GM23338 (cell line): ENCODE measurements at regions not wholly inside any gene's neighbourhood (a gene's known extent, or its start where the extent isn't known, plus 50 kb on each side); places are given as distances from the start of the nearest gene placed in this dataset.
A peak's percentile ranks its signal among the peaks of the same experiment; 100 is the strongest.

ENCODE experiments used
- ATAC-seq: fragments of 200-7000 bp; cut with Tn5 transposase; 3 replicates; pipeline ENCODE4 v1.9.1; 2020
- DNase-seq: peaks from one replicate; pipeline ENCODE4 v3.0.0-alpha.2; 2015; ENCODE audit warnings: low spot score
- H2AFZ ChIP-seq: fragments of 200-600 bp; sonication (generic); 2 replicates; pipeline ENCODE4 v1.8.0; 2016; ENCODE audit warnings: antibody characterized with exemption, mild to moderate bottlenecking, moderate library complexity
- H3F3A ChIP-seq: fragments of 200-600 bp; sonication (generic); replicated peaks from 2 replicates; pipeline ENCODE4 v1.8.0; 2017; ENCODE audit warnings: antibody characterized with exemption, mixed run types, low read depth
- H3K27ac ChIP-seq: fragments of 200-600 bp; sonication (generic); 2 replicates; pipeline ENCODE4 v1.6.1; 2016; ENCODE audit warnings: low read depth
- H3K27me3 ChIP-seq: fragments of 200-600 bp; sonication (generic); 2 replicates; pipeline ENCODE4 v1.8.0; 2016; ENCODE audit warnings: mild to moderate bottlenecking, mixed run types, moderate library complexity; ENCODE audit not compliant: insufficient read depth
- H3K36me3 ChIP-seq: fragments of 200-600 bp; sonication (generic); 2 replicates; pipeline ENCODE4 v1.8.0; 2016; ENCODE audit warnings: mild to moderate bottlenecking; ENCODE audit not compliant: insufficient read depth
- H3K4me1 ChIP-seq: fragments of 200-600 bp; sonication (generic); 2 replicates; pipeline ENCODE4 v1.8.0; 2016; ENCODE audit warnings: mild to moderate bottlenecking, moderate library complexity; ENCODE audit not compliant: insufficient read depth
- H3K4me2 ChIP-seq: fragments of 200-600 bp; sonication (generic); 2 replicates; pipeline ENCODE4 v1.7.1; 2017; ENCODE audit warnings: mixed run types
- H3K4me3 ChIP-seq: fragments of 200-600 bp; sonication (generic); 2 replicates; pipeline ENCODE4 v1.6.1; 2016; ENCODE audit warnings: mixed run types
- H3K79me2 ChIP-seq: fragments of 200-600 bp; sonication (generic); replicated peaks from 2 replicates; pipeline ENCODE4 v1.8.0; 2017; ENCODE audit warnings: mild to moderate bottlenecking; ENCODE audit not compliant: insufficient read depth
- H3K9me2 ChIP-seq: fragments of 200-600 bp; sonication (generic); 2 replicates; pipeline ENCODE4 v1.8.0; 2017; ENCODE audit not compliant: insufficient read depth
- H4K20me1 ChIP-seq: fragments of 200-600 bp; sonication (generic); replicated peaks from 2 replicates; pipeline ENCODE4 v1.8.0; 2017; ENCODE audit warnings: mild to moderate bottlenecking; ENCODE audit not compliant: insufficient read depth
- H3K27ac Mint-ChIP-seq: 2 replicates; pipeline ENCODE4 v1.8.0; 2020; ENCODE audit warnings: inconsistent platforms, mild to moderate bottlenecking, moderate library complexity, mixed read lengths
- H3K27me3 Mint-ChIP-seq: 3 replicates; pipeline ENCODE4 v1.8.0; 2022; ENCODE audit warnings: low read depth, mild to moderate bottlenecking, moderate library complexity, mixed read lengths, inconsistent platforms; ENCODE audit not compliant: insufficient read depth, poor library complexity
- H3K36me3 Mint-ChIP-seq: 3 replicates; pipeline ENCODE4 v1.8.0; 2021; ENCODE audit warnings: low read depth, mild to moderate bottlenecking, inconsistent platforms, moderate library complexity, mixed read lengths
- H3K4me1 Mint-ChIP-seq: 3 replicates; pipeline ENCODE4 v1.8.0; 2020; ENCODE audit warnings: mild to moderate bottlenecking, inconsistent platforms, mixed read lengths
- H3K4me3 Mint-ChIP-seq: 3 replicates; pipeline ENCODE4 v1.8.0; 2021; ENCODE audit warnings: moderate library complexity, mild to moderate bottlenecking, inconsistent platforms, mixed read lengths
- H3K9me3 Mint-ChIP-seq: 3 replicates; pipeline ENCODE4 v1.8.0; 2020; ENCODE audit warnings: moderate library complexity, mild to moderate bottlenecking, inconsistent platforms, mixed read lengths
- CREB1 ChIP-seq: fragments of 250-450 bp; sonication (Bioruptor Pico); IDR thresholded peaks from 2 replicates; pipeline ENCODE4 v1.5.0; 2020; ENCODE audit warnings: low read depth, mild to moderate bottlenecking, moderate library complexity
- EZH2 ChIP-seq: fragments of 200-600 bp; sonication (generic); IDR thresholded peaks from one replicate; pipeline ENCODE4 v1.8.0; 2017; ENCODE audit warnings: antibody characterized with exemption, mild to moderate bottlenecking, low read depth; ENCODE audit not compliant: unreplicated experiment
- EZH2phosphoT487 ChIP-seq: fragments of 200-600 bp; sonication (generic); IDR thresholded peaks from one replicate; pipeline ENCODE4 v1.8.1; 2018; ENCODE audit warnings: antibody characterized with exemption; ENCODE audit not compliant: unreplicated experiment
- POLR2AphosphoS5 ChIP-seq: IDR thresholded peaks from 2 replicates; pipeline ENCODE4 v1.6.1; 2016; ENCODE audit warnings: antibody characterized with exemption, low read depth
- ZNF331 ChIP-seq: fragments of 250-450 bp; sonication (Bioruptor Pico); IDR thresholded peaks from 2 replicates; pipeline ENCODE4 v1.5.0; 2020; ENCODE audit warnings: low read depth, mild to moderate bottlenecking, moderate library complexity
- TF ChIP-seq, protein P1 (sequence below): IDR thresholded peaks from one replicate; pipeline ENCODE4 v1.6.1; 2018; ENCODE audit warnings: antibody characterized with exemption; ENCODE audit not compliant: unreplicated experiment
- TF ChIP-seq, protein P2 (sequence below): IDR thresholded peaks from 2 replicates; pipeline ENCODE4 v1.6.1; 2016; ENCODE audit warnings: antibody characterized with exemption
- TF ChIP-seq, protein P3 (sequence below), 2 experiments: fragments of 200-600 bp in 1 of 2; sonication (generic) in 1 of 2; conservative IDR thresholded peaks; 2 replicates each; pipeline versions ENCODE4 v1.5.1 to v1.6.1; 2016 to 2017; ENCODE audit warnings: antibody characterized with exemption in 2 of 2, low read depth in 2 of 2, mild to moderate bottlenecking in 2 of 2, moderate library complexity in 1 of 2

DNA sequence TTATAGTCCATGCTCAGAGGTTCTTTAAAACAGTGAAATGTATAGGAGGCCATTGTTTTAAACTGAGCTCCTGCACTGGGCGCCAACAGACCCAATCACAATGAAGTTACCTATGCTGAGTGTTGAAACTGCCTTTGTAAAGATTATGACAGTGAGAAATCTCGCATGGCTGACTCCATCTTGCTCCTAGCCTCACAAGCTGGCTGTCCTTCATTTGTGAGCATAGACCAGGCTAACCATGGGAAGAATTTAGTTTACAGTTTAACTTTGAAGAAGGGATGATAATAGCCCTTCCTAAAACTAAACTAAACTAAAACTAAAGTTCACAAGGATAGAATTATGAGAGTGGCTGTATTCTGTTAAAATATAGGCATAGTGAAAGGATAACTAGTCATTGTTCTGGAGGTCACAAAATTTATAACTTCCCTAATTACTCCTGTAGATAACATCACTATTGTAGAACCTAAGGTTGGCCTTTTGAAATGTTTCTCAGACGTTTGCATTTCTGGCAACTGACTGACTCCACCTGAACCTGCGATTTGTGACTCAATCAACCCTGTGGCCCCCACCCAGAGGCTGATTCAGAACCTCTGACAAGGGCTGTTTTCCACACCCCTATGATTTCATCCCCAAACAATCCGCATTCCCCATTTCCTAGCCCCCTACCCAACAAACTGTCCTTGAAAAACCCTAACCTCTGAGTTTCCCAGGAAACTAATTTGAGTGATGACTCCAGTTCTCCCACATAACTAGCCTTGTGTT, 59.1 kb downstream of the HMHB1 start:
- no peaks in the 10 kb centered on the region for H3K27me3 ChIP-seq
- H3K4me1 Mint-ChIP-seq, result peaks cover 27% of the 10 kb centered on the region
- H3K9me2 ChIP-seq, result peaks cover 6% of the 10 kb centered on the region
- no peak for TF ChIP-seq POLR2AphosphoS5
- TF ChIP-seq, protein P1, sequence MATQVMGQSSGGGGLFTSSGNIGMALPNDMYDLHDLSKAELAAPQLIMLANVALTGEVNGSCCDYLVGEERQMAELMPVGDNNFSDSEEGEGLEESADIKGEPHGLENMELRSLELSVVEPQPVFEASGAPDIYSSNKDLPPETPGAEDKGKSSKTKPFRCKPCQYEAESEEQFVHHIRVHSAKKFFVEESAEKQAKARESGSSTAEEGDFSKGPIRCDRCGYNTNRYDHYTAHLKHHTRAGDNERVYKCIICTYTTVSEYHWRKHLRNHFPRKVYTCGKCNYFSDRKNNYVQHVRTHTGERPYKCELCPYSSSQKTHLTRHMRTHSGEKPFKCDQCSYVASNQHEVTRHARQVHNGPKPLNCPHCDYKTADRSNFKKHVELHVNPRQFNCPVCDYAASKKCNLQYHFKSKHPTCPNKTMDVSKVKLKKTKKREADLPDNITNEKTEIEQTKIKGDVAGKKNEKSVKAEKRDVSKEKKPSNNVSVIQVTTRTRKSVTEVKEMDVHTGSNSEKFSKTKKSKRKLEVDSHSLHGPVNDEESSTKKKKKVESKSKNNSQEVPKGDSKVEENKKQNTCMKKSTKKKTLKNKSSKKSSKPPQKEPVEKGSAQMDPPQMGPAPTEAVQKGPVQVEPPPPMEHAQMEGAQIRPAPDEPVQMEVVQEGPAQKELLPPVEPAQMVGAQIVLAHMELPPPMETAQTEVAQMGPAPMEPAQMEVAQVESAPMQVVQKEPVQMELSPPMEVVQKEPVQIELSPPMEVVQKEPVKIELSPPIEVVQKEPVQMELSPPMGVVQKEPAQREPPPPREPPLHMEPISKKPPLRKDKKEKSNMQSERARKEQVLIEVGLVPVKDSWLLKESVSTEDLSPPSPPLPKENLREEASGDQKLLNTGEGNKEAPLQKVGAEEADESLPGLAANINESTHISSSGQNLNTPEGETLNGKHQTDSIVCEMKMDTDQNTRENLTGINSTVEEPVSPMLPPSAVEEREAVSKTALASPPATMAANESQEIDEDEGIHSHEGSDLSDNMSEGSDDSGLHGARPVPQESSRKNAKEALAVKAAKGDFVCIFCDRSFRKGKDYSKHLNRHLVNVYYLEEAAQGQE, result no peak
- no peak for TF ChIP-seq EZH2phosphoT487
- no peak for TF ChIP-seq ZNF331
- TF ChIP-seq, protein P2, sequence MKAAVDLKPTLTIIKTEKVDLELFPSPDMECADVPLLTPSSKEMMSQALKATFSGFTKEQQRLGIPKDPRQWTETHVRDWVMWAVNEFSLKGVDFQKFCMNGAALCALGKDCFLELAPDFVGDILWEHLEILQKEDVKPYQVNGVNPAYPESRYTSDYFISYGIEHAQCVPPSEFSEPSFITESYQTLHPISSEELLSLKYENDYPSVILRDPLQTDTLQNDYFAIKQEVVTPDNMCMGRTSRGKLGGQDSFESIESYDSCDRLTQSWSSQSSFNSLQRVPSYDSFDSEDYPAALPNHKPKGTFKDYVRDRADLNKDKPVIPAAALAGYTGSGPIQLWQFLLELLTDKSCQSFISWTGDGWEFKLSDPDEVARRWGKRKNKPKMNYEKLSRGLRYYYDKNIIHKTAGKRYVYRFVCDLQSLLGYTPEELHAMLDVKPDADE, result no peak
- TF ChIP-seq CREB1 (CRISPR knock-in tag), result no peak
- no peak for TF ChIP-seq EZH2
- TF ChIP-seq, protein P3, sequence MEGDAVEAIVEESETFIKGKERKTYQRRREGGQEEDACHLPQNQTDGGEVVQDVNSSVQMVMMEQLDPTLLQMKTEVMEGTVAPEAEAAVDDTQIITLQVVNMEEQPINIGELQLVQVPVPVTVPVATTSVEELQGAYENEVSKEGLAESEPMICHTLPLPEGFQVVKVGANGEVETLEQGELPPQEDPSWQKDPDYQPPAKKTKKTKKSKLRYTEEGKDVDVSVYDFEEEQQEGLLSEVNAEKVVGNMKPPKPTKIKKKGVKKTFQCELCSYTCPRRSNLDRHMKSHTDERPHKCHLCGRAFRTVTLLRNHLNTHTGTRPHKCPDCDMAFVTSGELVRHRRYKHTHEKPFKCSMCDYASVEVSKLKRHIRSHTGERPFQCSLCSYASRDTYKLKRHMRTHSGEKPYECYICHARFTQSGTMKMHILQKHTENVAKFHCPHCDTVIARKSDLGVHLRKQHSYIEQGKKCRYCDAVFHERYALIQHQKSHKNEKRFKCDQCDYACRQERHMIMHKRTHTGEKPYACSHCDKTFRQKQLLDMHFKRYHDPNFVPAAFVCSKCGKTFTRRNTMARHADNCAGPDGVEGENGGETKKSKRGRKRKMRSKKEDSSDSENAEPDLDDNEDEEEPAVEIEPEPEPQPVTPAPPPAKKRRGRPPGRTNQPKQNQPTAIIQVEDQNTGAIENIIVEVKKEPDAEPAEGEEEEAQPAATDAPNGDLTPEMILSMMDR (conservative IDR thresholded peaks at IDR 0.05; ENCODE audit: low read depth in 2 of 2), result no peak
- peaks cover 6% of the 10 kb centered on the region for H3K27me3 Mint-ChIP-seq
- H3K36me3 ChIP-seq, result no peaks in the 10 kb centered on the region
- peaks cover 21% of the 10 kb centered on the region; the same call in 1 of the 2 replicates for H3K4me1 ChIP-seq
- ATAC-seq, result no peak; the same call in 2 of the 3 replicates
- H3K4me2 ChIP-seq, result peak overlapping the region; percentile 39; the same call in 1 of the 2 replicates
- H3K36me3 Mint-ChIP-seq, result no peaks in the 10 kb centered on the region
- no peaks in the 10 kb centered on the region for H4K20me1 ChIP-seq
- no peak overlapping the region for H3K4me3 ChIP-seq
- H3K79me2 ChIP-seq, result no peaks in the 10 kb centered on the region
- peak; percentile 21 for DNase-seq
- H3K4me3 Mint-ChIP-seq, result no peak overlapping the region
- H3K27ac ChIP-seq, result peak overlapping the region; percentile 46; the same call in 1 of the 2 replicates
- no peaks in the 10 kb centered on the region for H3F3A ChIP-seq
- no peaks in the 10 kb centered on the region for H3K9me3 Mint-ChIP-seq
- peak overlapping the region; percentile 66 for H2AFZ ChIP-seq
- H3K27ac Mint-ChIP-seq, result peak overlapping the region; percentile 91
